ENCODE measurements at regions not wholly inside any gene's neighbourhood (a gene's known extent, or its start where the extent isn't known, plus 50 kb on each side); places are given as distances from the start of the nearest gene placed in this dataset.

GRCh38 chr18:45171679-45172191, 443.5 kb upstream of the SLC14A2 start:
- Histone ChIP-seq H4K20me1 (ENCODE audit: control insufficient read depth, insufficient read depth, low read length, poor library complexity, severe bottlenecking) (no peaks in the 10 kb centered on the region), H2AFZ (ENCODE audit: insufficient read depth, low read depth, low read length, poor library complexity, severe bottlenecking) (no peak overlapping the region), H3K27ac (ENCODE audit: low read length in 2 of 2) (no peak overlapping the region), H3K36me3 (replicated peaks in 1 of 2; ENCODE audit: control extremely low read depth in 1 of 2, control insufficient read depth in 1 of 2, extremely low read depth in 1 of 2, insufficient read depth in 2 of 2, low read length in 1 of 2) (no peaks in the 10 kb centered on the region), H3K4me1 (ENCODE audit: control insufficient read depth in 2 of 2, insufficient read depth in 2 of 2, low read length in 2 of 2) (no peaks in the 10 kb centered on the region), H3K4me2 (replicated peaks; ENCODE audit: low read depth, low read length, poor library complexity, severe bottlenecking) (no peak overlapping the region), H3K9me3 (ENCODE audit: control extremely low read depth in 1 of 3, control insufficient read depth in 2 of 3, insufficient read depth in 1 of 3, low read length in 2 of 3) (no peaks in the 10 kb centered on the region), H3K9ac (ENCODE audit: low read length) (no peak overlapping the region), H3K4me3 (ENCODE audit: control extremely low read depth in 1 of 5, extremely low read depth in 1 of 5, insufficient read depth in 1 of 5, low read depth in 2 of 5, low read length in 4 of 5) (no peak overlapping the region), H3K27me3 (replicated peaks in 1 of 4; ENCODE audit: control extremely low read depth in 1 of 4, control insufficient read depth in 3 of 4, insufficient read depth in 4 of 4, low read length in 3 of 4) (no peaks in the 10 kb centered on the region), H3K79me2 (ENCODE audit: control insufficient read depth, insufficient read depth, low read length) (no peaks in the 10 kb centered on the region)
- no peak for ATAC-seq (ENCODE audit: low read depth)
- POLR2A ChIA-PET: no interaction called here
- Mint-ChIP-seq H3K4me3 (no peak overlapping the region), H3K27me3 (no peaks in the 10 kb centered on the region), H3K9me3 (ENCODE audit: insufficient read depth) (no peaks in the 10 kb centered on the region), H3K27ac (no peak overlapping the region), H3K4me1 (peaks cover 4% of the 10 kb centered on the region)
- no peak for DNase-seq
- CTCF ChIA-PET: no interaction called here
- TF ChIP-seq EZH2 (IDR thresholded peaks at IDR 0.05; ENCODE audit: borderline replicate concordance, insufficient read depth, low read depth, low read length, poor library complexity, severe bottlenecking) (no peak), CTCF (IDR thresholded peaks at IDR 0.05) (no peak)
- 85% methylated on average over 2 of the region's 4 CpGs for WGBS (ENCODE audit: insufficient coverage)
- intact Hi-C loops (cut with micrococcal nuclease): no loop called here

GRCh38 chr18:45173327-45173726, 441.9 kb upstream of the SLC14A2 start:
- ChIA-PET POLR2A (no interaction called here), CTCF (interaction anchor here (0.6 kb wide), 1 partner anchor 18 kb away, joined by 3 read pairs; no protein-coding TSS in a partner anchor)
- no peak for DNase-seq
- H3K4me3 Mint-ChIP-seq: no peak overlapping the region
- no peak for TF ChIP-seq EZH2 (IDR thresholded peaks at IDR 0.05; ENCODE audit: borderline replicate concordance, insufficient read depth, low read depth, low read length, poor library complexity, severe bottlenecking)
- TF ChIP-seq CTCF (IDR thresholded peaks at IDR 0.05): no peak
- no peak overlapping the region for H3K4me3 ChIP-seq (ENCODE audit: control extremely low read depth in 1 of 5, extremely low read depth in 1 of 5, insufficient read depth in 1 of 5, low read depth in 2 of 5, low read length in 4 of 5)
- intact Hi-C loops (cut with micrococcal nuclease): no loop called here
- H3K9me3 Mint-ChIP-seq (ENCODE audit: insufficient read depth): no peaks in the 10 kb centered on the region
- H2AFZ ChIP-seq (ENCODE audit: insufficient read depth, low read depth, low read length, poor library complexity, severe bottlenecking): no peak overlapping the region
- no peaks in the 10 kb centered on the region for H3K79me2 ChIP-seq (ENCODE audit: control insufficient read depth, insufficient read depth, low read length)
- H3K9ac ChIP-seq (ENCODE audit: low read length): no peak overlapping the region
- H3K36me3 ChIP-seq (replicated peaks in 1 of 2; ENCODE audit: control extremely low read depth in 1 of 2, control insufficient read depth in 1 of 2, extremely low read depth in 1 of 2, insufficient read depth in 2 of 2, low read length in 1 of 2): no peaks in the 10 kb centered on the region
- ATAC-seq (ENCODE audit: low read depth): no peak
- no peak overlapping the region for H3K27ac Mint-ChIP-seq
- H3K9me3 ChIP-seq (ENCODE audit: control extremely low read depth in 1 of 3, control insufficient read depth in 2 of 3, insufficient read depth in 1 of 3, low read length in 2 of 3): no peaks in the 10 kb centered on the region
- H3K4me2 ChIP-seq (replicated peaks; ENCODE audit: low read depth, low read length, poor library complexity, severe bottlenecking): no peak overlapping the region
- H3K4me1 Mint-ChIP-seq: peaks cover 4% of the 10 kb centered on the region
- no CpG with 5 or more reads among the region's 2 CpGs for WGBS (ENCODE audit: insufficient coverage)
- H3K27ac ChIP-seq (ENCODE audit: low read length in 2 of 2): no peak overlapping the region
- no peaks in the 10 kb centered on the region for H3K27me3 ChIP-seq (replicated peaks in 1 of 4; ENCODE audit: control extremely low read depth in 1 of 4, control insufficient read depth in 3 of 4, insufficient read depth in 4 of 4, low read length in 3 of 4)
- H3K4me1 ChIP-seq (ENCODE audit: control insufficient read depth in 2 of 2, insufficient read depth in 2 of 2, low read length in 2 of 2): no peaks in the 10 kb centered on the region
- peaks cover 6% of the 10 kb centered on the region for H3K27me3 Mint-ChIP-seq
- no peaks in the 10 kb centered on the region for H4K20me1 ChIP-seq (ENCODE audit: control insufficient read depth, insufficient read depth, low read length, poor library complexity, severe bottlenecking)
